ENCODE measurements at regions not wholly inside any gene's neighbourhood (a gene's known extent, or its start where the extent isn't known, plus 50 kb on each side); places are given as distances from the start of the nearest gene placed in this dataset.

GRCh38 chr4:18767921-18768320 is 746.4 kb upstream of the LCORL start:
- no peak for TF ChIP-seq CTCF (IDR thresholded peaks at IDR 0.05; ENCODE audit: borderline replicate concordance, extremely low read depth, insufficient read depth)
- no peaks in the 10 kb centered on the region for H3K4me1 ChIP-seq (ENCODE audit: control insufficient read depth in 2 of 3, insufficient read depth in 2 of 3, low read depth in 1 of 3, low read length in 3 of 3)
- H3K9ac ChIP-seq (ENCODE audit: low read length in 3 of 3), result no peak overlapping the region
- H3K9me3 ChIP-seq (ENCODE audit: control insufficient read depth in 2 of 3, insufficient read depth in 1 of 3, low read length in 3 of 3), result no peaks in the 10 kb centered on the region
- FAIRE-seq (no peak), DNase-seq (no peak)
- no peaks in the 10 kb centered on the region for H3K27me3 ChIP-seq (ENCODE audit: control insufficient read depth, insufficient read depth, low read length)
- intact Hi-C loops (cut with DNase I), result no loop called here
- no peak overlapping the region for H3K27ac ChIP-seq (ENCODE audit: low read depth in 2 of 2, low read length in 2 of 2)
- H3K36me3 ChIP-seq (ENCODE audit: control insufficient read depth in 2 of 3, insufficient read depth in 3 of 3, low read length in 3 of 3), result no peaks in the 10 kb centered on the region
- H3K4me3 ChIP-seq (ENCODE audit: low read length in 3 of 3), result no peak overlapping the region

DNA sequence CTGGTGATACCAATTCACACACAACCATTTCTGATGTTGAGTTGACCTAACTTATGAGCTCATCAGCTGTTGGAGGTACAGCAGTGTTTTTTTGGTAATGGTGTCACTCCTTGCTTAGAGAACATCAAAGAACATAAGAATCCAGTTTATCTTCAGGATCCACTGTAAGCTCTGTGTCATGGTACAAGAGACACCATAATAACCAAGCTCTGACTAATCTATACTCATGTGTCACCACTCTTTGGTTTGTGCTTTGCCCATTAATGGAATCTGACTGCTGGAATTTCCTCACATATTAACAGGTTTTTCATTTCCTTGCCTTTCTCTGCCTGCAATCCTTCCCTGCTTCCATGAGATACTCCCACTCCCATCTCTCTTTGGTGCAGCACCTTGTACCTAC is 735.1 kb upstream of the LCORL start:
- intact Hi-C loops (cut with DNase I), result no loop called here
- Histone ChIP-seq H3K4me3 (ENCODE audit: low read length in 3 of 3) (no peak overlapping the region), H3K27me3 (ENCODE audit: control insufficient read depth, insufficient read depth, low read length) (no peaks in the 10 kb centered on the region), H3K9ac (ENCODE audit: low read length in 3 of 3) (no peak overlapping the region), H3K9me3 (ENCODE audit: control insufficient read depth in 2 of 3, insufficient read depth in 1 of 3, low read length in 3 of 3) (no peaks in the 10 kb centered on the region), H3K27ac (ENCODE audit: low read depth in 2 of 2, low read length in 2 of 2) (no peak overlapping the region), H3K36me3 (ENCODE audit: control insufficient read depth in 2 of 3, insufficient read depth in 3 of 3, low read length in 3 of 3) (no peaks in the 10 kb centered on the region), H3K4me1 (ENCODE audit: control insufficient read depth in 2 of 3, insufficient read depth in 2 of 3, low read depth in 1 of 3, low read length in 3 of 3) (no peaks in the 10 kb centered on the region)
- DNase-seq (no peak), FAIRE-seq (no peak)
- no peak for TF ChIP-seq CTCF (IDR thresholded peaks at IDR 0.05; ENCODE audit: borderline replicate concordance, extremely low read depth, insufficient read depth)

DNA sequence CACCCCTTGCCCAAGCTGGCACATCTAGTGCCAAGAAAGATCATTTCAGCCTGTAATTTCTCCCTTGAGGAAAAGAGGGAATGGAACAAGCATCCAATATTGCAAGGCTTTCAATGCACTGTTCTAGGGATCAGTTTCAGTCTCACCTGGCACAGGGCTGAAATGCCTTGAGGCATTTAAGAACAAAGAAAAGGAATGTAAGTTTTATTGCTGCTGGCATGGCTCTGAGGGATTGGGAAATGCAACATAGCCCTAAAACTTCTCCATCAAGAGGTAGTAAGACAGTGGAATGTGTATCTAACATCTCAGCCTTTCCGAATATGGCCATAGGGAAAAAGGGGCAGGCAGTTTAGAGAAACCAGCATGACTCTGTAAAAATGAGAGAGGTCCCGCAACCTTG is 732.6 kb upstream of the LCORL start:
- intact Hi-C loops (cut with DNase I), result no loop called here
- TF ChIP-seq CTCF (IDR thresholded peaks at IDR 0.05; ENCODE audit: borderline replicate concordance, extremely low read depth, insufficient read depth), result no peak
- peak in 1 of 5 donors; percentile 16 for DNase-seq
- Histone ChIP-seq H3K4me1 (ENCODE audit: control insufficient read depth in 2 of 3, insufficient read depth in 2 of 3, low read depth in 1 of 3, low read length in 3 of 3) (no peaks in the 10 kb centered on the region), H3K4me3 (ENCODE audit: low read length in 3 of 3) (no peak overlapping the region), H3K9me3 (ENCODE audit: control insufficient read depth in 2 of 3, insufficient read depth in 1 of 3, low read length in 3 of 3) (no peaks in the 10 kb centered on the region), H3K9ac (ENCODE audit: low read length in 3 of 3) (no peak overlapping the region), H3K27me3 (ENCODE audit: control insufficient read depth, insufficient read depth, low read length) (no peaks in the 10 kb centered on the region), H3K36me3 (ENCODE audit: control insufficient read depth in 2 of 3, insufficient read depth in 3 of 3, low read length in 3 of 3) (no peaks in the 10 kb centered on the region), H3K27ac (ENCODE audit: low read depth in 2 of 2, low read length in 2 of 2) (no peak overlapping the region)
- no peak for FAIRE-seq

DNA sequence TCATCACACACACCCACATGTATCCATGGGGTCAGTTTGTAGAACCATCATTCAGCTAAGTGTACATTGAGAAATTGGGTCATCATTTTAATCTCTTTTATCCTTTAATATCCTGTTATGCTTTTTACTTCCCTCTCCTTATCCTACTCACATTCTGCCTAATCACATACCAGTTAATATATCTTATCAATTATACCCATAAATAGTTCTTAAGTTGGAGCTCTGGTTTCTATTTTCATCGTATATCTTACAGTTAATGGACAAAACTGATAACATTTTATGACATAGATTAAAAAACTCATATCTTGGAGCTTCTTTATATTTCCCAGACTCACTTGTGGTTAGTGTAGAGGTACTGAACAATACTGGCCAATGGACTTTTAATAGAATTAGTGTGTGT is 729.5 kb upstream of the LCORL start:
- H3K27ac ChIP-seq (ENCODE audit: low read depth in 2 of 2, low read length in 2 of 2), result no peak overlapping the region
- H3K4me1 ChIP-seq (ENCODE audit: control insufficient read depth in 2 of 3, insufficient read depth in 2 of 3, low read depth in 1 of 3, low read length in 3 of 3), result no peaks in the 10 kb centered on the region
- no peaks in the 10 kb centered on the region for H3K27me3 ChIP-seq (ENCODE audit: control insufficient read depth, insufficient read depth, low read length)
- intact Hi-C loops (cut with DNase I), result no loop called here
- TF ChIP-seq CTCF (IDR thresholded peaks at IDR 0.05; ENCODE audit: borderline replicate concordance, extremely low read depth, insufficient read depth), result no peak
- DNase-seq, result no peak
- no peak overlapping the region for H3K4me3 ChIP-seq (ENCODE audit: low read length in 3 of 3)
- no peak overlapping the region for H3K9ac ChIP-seq (ENCODE audit: low read length in 3 of 3)
- FAIRE-seq, result no peak
- H3K36me3 ChIP-seq (ENCODE audit: control insufficient read depth in 2 of 3, insufficient read depth in 3 of 3, low read length in 3 of 3), result no peaks in the 10 kb centered on the region
- no peaks in the 10 kb centered on the region for H3K9me3 ChIP-seq (ENCODE audit: control insufficient read depth in 2 of 3, insufficient read depth in 1 of 3, low read length in 3 of 3)

Data from kidney (tissue), 13 donors.